Suprapubic skin (tissue), 4 donors: ENCODE measurements at regions not wholly inside any gene's neighbourhood (a gene's known extent, or its start where the extent isn't known, plus 50 kb on each side); places are given as distances from the start of the nearest gene placed in this dataset.
"Not testable (repeated sequence)": the region's sequence is repeated elsewhere in the genome, so short reads cannot be mapped to it uniquely, and the experiment has no call there.

ENCODE experiments used
- DNase-seq, 2 donors: peaks; one replicate each; pipeline ENCODE4 v3.0.0-alpha.2; 2019; ENCODE audit warnings: low spot score in 2 of 2
- H3K27ac ChIP-seq: fragments of 200-600 bp; sonication (generic); one replicate; pipeline ENCODE4 v1.5.1; 2019
- H3K27me3 ChIP-seq: fragments of 200-600 bp; sonication (generic); one replicate; pipeline ENCODE4 v1.5.1; 2019
- H3K36me3 ChIP-seq: fragments of 200-600 bp; sonication (generic); one replicate; pipeline ENCODE4 v1.5.1; 2019
- H3K4me1 ChIP-seq: fragments of 200-600 bp; sonication (generic); one replicate; pipeline ENCODE4 v1.5.1; 2019
- H3K4me3 ChIP-seq: fragments of 200-600 bp; sonication (generic); one replicate; pipeline ENCODE4 v1.5.1; 2019; ENCODE audit warnings: mild to moderate bottlenecking
- H3K9me3 ChIP-seq: fragments of 200-600 bp; sonication (generic); one replicate; pipeline ENCODE4 v1.5.1; 2019
- CTCF ChIP-seq, 2 donors: fragments of 200-600 bp in 1 of 2; fragments of 450-650 bp in 1 of 2; sonication (generic) in 1 of 2; IDR thresholded peaks; one replicate each; pipeline ENCODE4 v1.5.1; 2016 to 2019; ENCODE audit warnings: antibody characterized with exemption in 2 of 2, mild to moderate bottlenecking in 1 of 2, moderate library complexity in 1 of 2
- EP300 ChIP-seq: sonication (generic); formaldehyde crosslinking; IDR thresholded peaks from one replicate; pipeline ENCODE4 v1.6.1; 2017; ENCODE audit warnings: antibody characterized with exemption
- POLR2A ChIP-seq, 2 donors: fragments of 450-650 bp; IDR thresholded peaks; one replicate each; pipeline ENCODE4 v1.6.1; 2017; ENCODE audit warnings: antibody characterized with exemption in 2 of 2, mild to moderate bottlenecking in 2 of 2, moderate library complexity in 2 of 2
- POLR2AphosphoS5 ChIP-seq, 3 donors: sonication (generic); formaldehyde crosslinking; IDR thresholded peaks; one replicate each; pipeline ENCODE4 v1.6.1; 2017; ENCODE audit warnings: antibody characterized with exemption in 3 of 3
- WGBS: methylation state at CpG from one replicate; pipeline ENCODE4 v1.1.5; 2018; 5-methylcytosine and 5-hydroxymethylcytosine counted together

GRCh38 chr14:40679256-40679655 is 927.4 kb upstream of the LRFN5 start:
- WGBS = 85% methylated on average over 1 of the region's 1 CpG
- DNase-seq = no peak
- H3K27ac ChIP-seq = no peak overlapping the region
- H3K4me1 ChIP-seq = no peaks in the 10 kb centered on the region
- no peak overlapping the region for H3K4me3 ChIP-seq
- TF ChIP-seq POLR2A (IDR thresholded peaks at IDR 0.05) = no peak
- TF ChIP-seq POLR2AphosphoS5 (IDR thresholded peaks at IDR 0.05) = no peak
- no peak for TF ChIP-seq CTCF (IDR thresholded peaks at IDR 0.05)
- no peak for TF ChIP-seq EP300
- no peaks in the 10 kb centered on the region for H3K27me3 ChIP-seq
- H3K9me3 ChIP-seq = no peaks in the 10 kb centered on the region
- no peaks in the 10 kb centered on the region for H3K36me3 ChIP-seq

GRCh38 chr14:40677206-40677605 is 929.5 kb upstream of the LRFN5 start:
- not testable (repeated sequence) for H3K4me1 ChIP-seq, H3K27me3 ChIP-seq, H3K9me3 ChIP-seq, H3K4me3 ChIP-seq, H3K36me3 ChIP-seq, H3K27ac ChIP-seq, DNase-seq

GRCh38 chr14:40674502-40674901 is 932.2 kb upstream of the LRFN5 start:
- WGBS = 80% methylated on average over 1 of the region's 1 CpG
- Histone ChIP-seq H3K4me3 (no peak overlapping the region), H3K9me3 (no peaks in the 10 kb centered on the region), H3K4me1 (no peaks in the 10 kb centered on the region), H3K27ac (no peak overlapping the region), H3K36me3 (no peaks in the 10 kb centered on the region), H3K27me3 (no peaks in the 10 kb centered on the region)
- TF ChIP-seq POLR2A (IDR thresholded peaks at IDR 0.05) = no peak
- no peak for TF ChIP-seq CTCF (IDR thresholded peaks at IDR 0.05)
- TF ChIP-seq POLR2AphosphoS5 (IDR thresholded peaks at IDR 0.05) = no peak
- no peak for TF ChIP-seq EP300
- no peak for DNase-seq

GRCh38 chr14:40656311-40656710 is 950.4 kb upstream of the LRFN5 start:
- no peak overlapping the region for H3K27ac ChIP-seq
- DNase-seq = no peak
- TF ChIP-seq POLR2AphosphoS5 (IDR thresholded peaks at IDR 0.05) (no peak), EP300 (no peak), POLR2A (IDR thresholded peaks at IDR 0.05) (no peak), CTCF (IDR thresholded peaks at IDR 0.05) (no peak)
- H3K4me3 ChIP-seq = no peak overlapping the region
- no peaks in the 10 kb centered on the region for H3K27me3 ChIP-seq
- H3K4me1 ChIP-seq = no peaks in the 10 kb centered on the region
- no peaks in the 10 kb centered on the region for H3K9me3 ChIP-seq
- no peaks in the 10 kb centered on the region for H3K36me3 ChIP-seq

GRCh38 chr14:40652089-40652691 is 954.5 kb upstream of the LRFN5 start:
- Histone ChIP-seq H3K4me3 (no peak overlapping the region), H3K36me3 (no peaks in the 10 kb centered on the region), H3K27ac (no peak overlapping the region), H3K4me1 (no peaks in the 10 kb centered on the region), H3K9me3 (no peaks in the 10 kb centered on the region), H3K27me3 (no peaks in the 10 kb centered on the region)
- DNase-seq = no peak
- TF ChIP-seq EP300 = no peak
- no peak for TF ChIP-seq POLR2A (IDR thresholded peaks at IDR 0.05)
- TF ChIP-seq POLR2AphosphoS5 (IDR thresholded peaks at IDR 0.05) = no peak
- no peak for TF ChIP-seq CTCF (IDR thresholded peaks at IDR 0.05)

- H3K4me3 ChIP-seq = no peak overlapping the region
- no peak overlapping the region for H3K27ac ChIP-seq
- H3K27me3 ChIP-seq = no peaks in the 10 kb centered on the region
- no peaks in the 10 kb centered on the region for H3K9me3 ChIP-seq
- no peak for DNase-seq
- H3K36me3 ChIP-seq = no peaks in the 10 kb centered on the region
- 18% methylated on average over 1 of the region's 1 CpG for WGBS
- TF ChIP-seq POLR2AphosphoS5 (IDR thresholded peaks at IDR 0.05) (no peak), EP300 (no peak), CTCF (IDR thresholded peaks at IDR 0.05) (no peak), POLR2A (IDR thresholded peaks at IDR 0.05) (no peak)
- H3K4me1 ChIP-seq = no peaks in the 10 kb centered on the region
These were observed 976.2 kb upstream of the LRFN5 start for GRCh38 chr14:40630471-40630870.

GRCh38 chr14:40629551-40630137 is 977.0 kb upstream of the LRFN5 start:
- not testable (repeated sequence) for H3K4me1 ChIP-seq, H3K9me3 ChIP-seq, DNase-seq, H3K4me3 ChIP-seq, H3K27ac ChIP-seq, H3K27me3 ChIP-seq, H3K36me3 ChIP-seq
- 92% methylated on average over 2 of the region's 44 CpGs for WGBS
